ENCODE measurements at regions not wholly inside any gene's neighbourhood (a gene's known extent, or its start where the extent isn't known, plus 50 kb on each side); places are given as distances from the start of the nearest gene placed in this dataset.
"Not testable (repeated sequence)": the region's sequence is repeated elsewhere in the genome, so short reads cannot be mapped to it uniquely, and the experiment has no call there.

GRCh38 chr14:71448431-71449315 lies 483.6 kb upstream of the RGS6 start:
- peak overlapping the region in 1 of 2 donors; percentile 11 for H3K27ac Mint-ChIP-seq
- H3K4me1 Mint-ChIP-seq (ENCODE audit: low read depth in 2 of 2), result peaks cover 4 to 7% of the 10 kb centered on the region in 2 donors
- no peak overlapping the region for H3K4me3 Mint-ChIP-seq
- peaks cover under 1% of the 10 kb centered on the region for H3K36me3 Mint-ChIP-seq (ENCODE audit: insufficient read depth)
- no peak for DNase-seq
- no peak for ATAC-seq (replicated peaks)
- no peaks in the 10 kb centered on the region for H3K27me3 Mint-ChIP-seq
- H3K9me3 Mint-ChIP-seq, result no peaks in the 10 kb centered on the region

GRCh38 chr14:71449316-71450055 lies 482.7 kb upstream of the RGS6 start:
- peaks cover 2% of the 10 kb centered on the region for H3K36me3 Mint-ChIP-seq (ENCODE audit: insufficient read depth)
- no peaks in the 10 kb centered on the region for H3K9me3 Mint-ChIP-seq
- DNase-seq, result no peak
- peak overlapping the region in 1 of 2 donors; percentile 11 for H3K27ac Mint-ChIP-seq
- ATAC-seq (replicated peaks), result no peak
- H3K4me1 Mint-ChIP-seq (ENCODE audit: low read depth in 2 of 2), result peaks cover 4 to 7% of the 10 kb centered on the region in 2 donors
- no peaks in the 10 kb centered on the region for H3K27me3 Mint-ChIP-seq
- no peak overlapping the region for H3K4me3 Mint-ChIP-seq

DNA sequence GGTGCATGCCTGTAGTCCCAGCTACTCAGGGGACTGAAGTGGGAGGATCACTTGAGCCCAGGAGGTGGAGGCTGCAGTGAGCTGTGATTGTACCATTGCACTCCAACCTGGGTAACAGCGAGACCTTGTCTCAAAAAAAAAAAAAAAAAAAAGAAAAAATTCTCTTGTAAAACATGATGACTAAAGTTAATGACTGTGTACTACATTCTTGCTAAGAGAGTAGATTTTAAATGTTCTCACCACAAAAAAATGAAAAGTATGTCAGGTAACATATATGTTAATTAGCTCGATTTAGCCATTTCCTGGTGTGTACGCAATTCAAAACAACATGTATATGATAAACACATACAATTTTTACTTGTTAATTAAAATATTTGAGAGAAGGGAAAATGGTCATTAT lies 480.7 kb upstream of the RGS6 start:
- no peak for ATAC-seq (replicated peaks)
- H3K4me1 Mint-ChIP-seq (ENCODE audit: low read depth in 2 of 2), result peaks cover 8 to 14% of the 10 kb centered on the region in 2 donors

DNA sequence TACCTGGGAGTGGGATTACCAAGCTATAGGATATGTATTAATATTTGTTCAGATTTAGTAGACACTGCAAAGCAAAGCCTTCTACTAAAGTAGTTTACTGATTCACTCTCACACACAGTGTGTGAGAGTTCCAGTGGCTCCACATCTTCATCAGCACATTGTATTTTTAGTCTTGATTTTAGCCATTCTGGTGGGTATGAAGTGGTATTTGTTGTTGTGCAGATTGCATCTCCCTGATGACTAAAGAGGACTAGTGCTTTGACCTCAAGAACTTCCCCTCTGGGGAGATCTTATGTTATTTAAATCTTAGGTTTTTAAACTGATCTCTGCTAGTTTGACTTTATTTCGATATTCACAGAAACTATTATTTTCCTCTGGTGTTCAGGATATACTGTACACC lies 479.7 kb upstream of the RGS6 start:
- H3K27me3 Mint-ChIP-seq, result no peaks in the 10 kb centered on the region

More for the DNA sequence above, 480.7 kb upstream of the RGS6 start:
- Mint-ChIP-seq H3K36me3 (ENCODE audit: insufficient read depth) (peaks cover 2% of the 10 kb centered on the region), H3K4me3 (no peak overlapping the region), H3K27ac (no peak overlapping the region), H3K27me3 (no peaks in the 10 kb centered on the region), H3K9me3 (no peaks in the 10 kb centered on the region)
- DNase-seq, result no peak

GRCh38 chr14:71452987-71453386 lies 479.2 kb upstream of the RGS6 start:
- no peak overlapping the region for H3K27ac Mint-ChIP-seq
- no peak for DNase-seq
- no peak for ATAC-seq (replicated peaks)
- H3K4me3 Mint-ChIP-seq, result no peak overlapping the region
- no peaks in the 10 kb centered on the region for H3K27me3 Mint-ChIP-seq
- no peaks in the 10 kb centered on the region for H3K9me3 Mint-ChIP-seq
- H3K4me1 Mint-ChIP-seq (ENCODE audit: low read depth in 2 of 2), result peaks cover 8 to 17% of the 10 kb centered on the region in 2 donors
- peaks cover 2% of the 10 kb centered on the region for H3K36me3 Mint-ChIP-seq (ENCODE audit: insufficient read depth)

More for the DNA sequence above, 479.7 kb upstream of the RGS6 start:
- Mint-ChIP-seq H3K4me1 (ENCODE audit: low read depth in 2 of 2) (peaks cover 8 to 17% of the 10 kb centered on the region in 2 donors), H3K4me3 (no peak overlapping the region), H3K27ac (no peak overlapping the region), H3K36me3 (ENCODE audit: insufficient read depth) (peaks cover 2% of the 10 kb centered on the region), H3K9me3 (no peaks in the 10 kb centered on the region)
- no peak for ATAC-seq (replicated peaks)
- no peak for DNase-seq

- Mint-ChIP-seq H3K4me1 (ENCODE audit: low read depth in 2 of 2) (peaks cover 8 to 17% of the 10 kb centered on the region in 2 donors), H3K36me3 (ENCODE audit: insufficient read depth) (peaks cover 2% of the 10 kb centered on the region), H3K27me3 (no peaks in the 10 kb centered on the region), H3K27ac (no peak overlapping the region), H3K9me3 (no peaks in the 10 kb centered on the region), H3K4me3 (no peak overlapping the region)
- ATAC-seq (replicated peaks), result no peak
- no peak for DNase-seq
Measured at GRCh38 chr14:71454010-71454409, 478.2 kb upstream of the RGS6 start.

DNA sequence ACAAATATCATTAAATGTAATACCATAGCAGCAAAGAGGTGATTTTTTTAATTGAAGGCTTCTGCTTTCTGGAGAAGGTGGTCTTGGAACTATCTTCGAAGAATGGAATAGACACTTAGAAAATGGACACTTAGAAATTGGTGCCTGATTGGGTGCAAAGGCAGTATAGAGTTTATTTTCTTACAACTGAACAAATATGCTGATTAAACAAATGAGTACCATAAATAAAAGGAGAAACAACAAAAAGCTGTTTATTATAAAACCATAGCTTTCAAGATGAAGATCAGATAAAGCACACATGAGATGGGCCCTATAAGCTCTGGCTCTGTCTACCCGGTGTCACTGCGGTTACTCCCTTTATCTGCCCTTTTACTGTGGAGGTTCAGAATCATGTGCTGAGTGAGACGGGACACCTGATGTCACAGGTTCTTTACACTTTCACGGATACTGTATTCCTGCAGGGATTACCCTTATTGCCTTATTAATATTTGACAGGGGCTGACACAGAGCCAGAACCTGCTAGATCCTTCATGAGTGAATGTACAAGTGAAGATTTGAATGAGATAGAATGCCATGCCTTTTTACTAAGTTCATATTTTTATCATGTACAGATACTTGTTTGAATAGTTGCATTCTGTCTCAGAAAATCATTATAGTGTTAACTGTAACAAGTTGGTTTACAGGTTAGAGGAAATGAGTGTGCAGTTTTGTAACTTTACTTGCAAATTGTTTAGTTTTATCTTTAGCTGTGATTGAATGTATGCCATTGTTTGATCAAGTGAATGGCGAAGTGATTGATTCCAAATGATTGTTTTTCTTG lies 477.5 kb upstream of the RGS6 start:
- Mint-ChIP-seq H3K4me1 (ENCODE audit: low read depth in 2 of 2) (peaks cover 12 to 17% of the 10 kb centered on the region in 2 donors), H3K4me3 (no peak overlapping the region), H3K27me3 (no peaks in the 10 kb centered on the region), H3K9me3 (no peaks in the 10 kb centered on the region), H3K27ac (no peak overlapping the region), H3K36me3 (ENCODE audit: insufficient read depth) (peaks cover 2% of the 10 kb centered on the region)
- DNase-seq, result no peak
- no peak for ATAC-seq (replicated peaks)

DNA sequence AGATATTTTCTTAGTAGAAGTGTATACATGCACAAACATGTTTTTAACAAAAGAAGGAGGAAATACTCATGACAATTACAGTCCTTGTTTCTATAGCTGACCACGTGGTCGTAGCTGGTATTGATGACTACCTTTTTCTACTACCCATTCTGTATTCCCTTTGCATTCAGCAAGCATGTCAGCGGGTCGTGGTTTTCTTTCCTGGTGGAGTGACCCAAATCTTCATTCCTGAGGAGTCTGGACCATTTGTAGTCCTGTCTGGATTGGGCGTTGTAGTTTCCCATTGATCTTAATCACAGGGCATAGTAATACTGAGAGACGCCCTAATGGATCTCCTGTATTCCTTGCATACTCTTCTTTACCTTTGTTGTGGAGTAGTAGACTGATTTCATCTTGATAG lies 472.1 kb upstream of the RGS6 start:
- ATAC-seq (replicated peaks), result no peak
- no peaks in the 10 kb centered on the region for H3K27me3 Mint-ChIP-seq
- no peak for DNase-seq
- H3K27ac Mint-ChIP-seq, result no peak overlapping the region
- no peaks in the 10 kb centered on the region for H3K36me3 Mint-ChIP-seq (ENCODE audit: insufficient read depth)
- no peak overlapping the region for H3K4me3 Mint-ChIP-seq
- no peaks in the 10 kb centered on the region for H3K9me3 Mint-ChIP-seq
- H3K4me1 Mint-ChIP-seq (ENCODE audit: low read depth in 2 of 2), result peaks cover 5 to 6% of the 10 kb centered on the region in 2 donors

DNA sequence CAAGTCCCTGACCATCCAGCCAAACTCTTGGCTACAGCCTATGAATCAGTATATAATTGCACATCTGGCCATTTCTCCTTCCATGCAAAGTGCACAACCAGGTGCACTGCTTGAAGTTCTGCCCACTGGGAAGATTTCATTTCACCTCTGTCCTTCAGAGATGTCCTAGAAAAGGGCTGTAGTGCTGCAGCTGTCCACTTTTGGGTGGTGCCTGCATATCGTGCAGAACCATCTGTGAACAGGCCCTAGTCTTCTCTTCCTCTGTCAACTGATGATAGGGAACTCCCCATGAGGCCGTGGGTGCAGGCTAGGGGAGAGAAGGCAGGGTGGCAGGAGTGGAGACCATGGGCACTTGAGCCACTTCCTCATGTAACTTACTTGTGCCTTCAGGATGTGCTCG lies 470.6 kb upstream of the RGS6 start:
- H3K4me1 Mint-ChIP-seq (ENCODE audit: low read depth in 2 of 2); ATAC-seq (replicated peaks); H3K9me3 Mint-ChIP-seq; H3K27me3 Mint-ChIP-seq; H3K36me3 Mint-ChIP-seq (ENCODE audit: insufficient read depth); DNase-seq; H3K4me3 Mint-ChIP-seq; H3K27ac Mint-ChIP-seq: not testable (repeated sequence)

DNA sequence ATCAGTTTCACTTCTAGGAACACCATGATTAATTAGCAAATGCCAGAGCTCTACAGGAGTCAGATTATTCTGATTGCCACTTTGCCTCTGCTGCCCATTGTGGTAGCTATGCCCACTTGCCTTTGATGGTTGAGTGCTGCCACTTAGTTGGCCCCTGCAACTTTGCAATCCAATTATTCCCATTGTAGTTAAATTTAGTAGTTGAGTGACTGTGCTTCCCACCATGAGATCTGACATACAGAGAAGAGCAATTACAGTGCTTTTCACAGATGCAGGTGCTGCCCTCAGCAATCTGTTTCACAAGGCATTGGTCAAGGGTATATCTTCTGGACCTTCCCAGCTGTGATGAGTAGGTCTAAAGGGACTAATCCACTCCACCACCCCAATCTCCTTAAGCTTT lies 468.4 kb upstream of the RGS6 start:
- H3K4me1 Mint-ChIP-seq (ENCODE audit: low read depth in 2 of 2), result peaks cover 4 to 9% of the 10 kb centered on the region in 2 donors
- ATAC-seq (replicated peaks) (no peak), DNase-seq (no peak)
- H3K27me3 Mint-ChIP-seq, result no peaks in the 10 kb centered on the region
- H3K4me3 Mint-ChIP-seq, result no peak overlapping the region
- H3K9me3 Mint-ChIP-seq, result peaks cover 0 to 8% of the 10 kb centered on the region in 2 donors
- no peaks in the 10 kb centered on the region for H3K36me3 Mint-ChIP-seq (ENCODE audit: insufficient read depth)
- peak overlapping the region in 1 of 2 donors; percentile 19 for H3K27ac Mint-ChIP-seq

- Mint-ChIP-seq H3K9me3 (peaks cover 0 to 8% of the 10 kb centered on the region in 2 donors), H3K36me3 (ENCODE audit: insufficient read depth) (no peaks in the 10 kb centered on the region), H3K4me1 (ENCODE audit: low read depth in 2 of 2) (peaks cover 8 to 15% of the 10 kb centered on the region in 2 donors), H3K4me3 (no peak overlapping the region), H3K27me3 (no peaks in the 10 kb centered on the region), H3K27ac (peak overlapping the region in 1 of 2 donors; percentile 21)
- no peak for DNase-seq
- no peak for ATAC-seq (replicated peaks)
Measured at GRCh38 chr14:71464840-71465239, 467.4 kb upstream of the RGS6 start.

DNA sequence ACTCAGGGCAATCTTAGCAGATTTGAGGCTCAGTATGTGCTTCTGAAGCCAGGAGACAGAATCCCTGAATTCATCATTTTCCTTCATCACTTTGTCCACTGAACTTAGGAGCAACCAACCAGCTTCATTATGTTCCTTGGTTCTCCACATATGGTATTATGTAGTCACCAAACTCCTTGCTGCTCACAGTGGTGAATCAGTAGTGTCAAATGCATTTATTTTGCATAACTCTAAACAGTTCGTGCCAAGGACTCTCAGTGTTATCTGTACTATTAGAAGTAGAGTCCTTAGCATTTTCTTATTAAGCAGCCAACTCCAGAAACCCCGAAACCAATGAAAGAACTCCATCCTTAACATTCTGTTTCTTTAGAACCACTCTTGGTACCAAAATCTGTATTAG lies 466.9 kb upstream of the RGS6 start:
- ATAC-seq (replicated peaks), result no peak
- Mint-ChIP-seq H3K27me3 (no peaks in the 10 kb centered on the region), H3K4me3 (no peak overlapping the region), H3K36me3 (ENCODE audit: insufficient read depth) (no peaks in the 10 kb centered on the region), H3K4me1 (ENCODE audit: low read depth in 2 of 2) (peaks cover 8 to 16% of the 10 kb centered on the region in 2 donors), H3K27ac (no peak overlapping the region), H3K9me3 (peaks cover 0 to 8% of the 10 kb centered on the region in 2 donors)
- no peak for DNase-seq

DNA sequence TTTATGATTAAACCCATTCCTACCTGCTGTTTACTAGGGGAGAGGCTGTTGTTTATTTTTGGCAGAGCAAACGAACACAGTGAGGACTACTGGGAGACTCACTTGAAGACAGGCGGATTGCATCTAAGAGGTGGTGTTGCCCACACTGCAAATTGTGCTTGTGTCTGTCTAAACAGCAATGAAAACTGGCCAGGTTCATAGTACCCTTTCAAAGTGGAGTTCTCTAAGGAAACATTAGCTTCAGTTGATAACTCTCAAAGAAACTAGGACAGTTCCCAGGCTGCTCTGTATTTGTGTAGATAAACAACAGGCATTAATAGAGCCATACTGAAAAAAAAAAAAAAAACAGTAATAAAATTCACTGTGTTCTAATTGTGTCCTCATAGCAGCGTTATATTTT lies 466.0 kb upstream of the RGS6 start:
- ATAC-seq (replicated peaks), result no peak
- peaks cover 8 to 17% of the 10 kb centered on the region in 2 donors for H3K4me1 Mint-ChIP-seq (ENCODE audit: low read depth in 2 of 2)
- H3K36me3 Mint-ChIP-seq (ENCODE audit: insufficient read depth), result peaks cover 1% of the 10 kb centered on the region
- no peak overlapping the region for H3K27ac Mint-ChIP-seq
- peaks cover 0 to 8% of the 10 kb centered on the region in 2 donors for H3K9me3 Mint-ChIP-seq
- H3K4me3 Mint-ChIP-seq, result no peak overlapping the region
- no peaks in the 10 kb centered on the region for H3K27me3 Mint-ChIP-seq
- no peak for DNase-seq

All from effector memory CD8-positive, alpha-beta T cell (primary cell).